GM19035 (cell line): ENCODE measurements at regions not wholly inside any gene's neighbourhood (a gene's known extent, or its start where the extent isn't known, plus 50 kb on each side); places are given as distances from the start of the nearest gene placed in this dataset.
A peak's percentile ranks its signal among the peaks of the same experiment; 100 is the strongest.
"Not testable (repeated sequence)": the region's sequence is repeated elsewhere in the genome, so short reads cannot be mapped to it uniquely, and the experiment has no call there.

Experiments used
- ATAC-seq: cut with Tn5 transposase; IDR thresholded peaks from one replicate; pipeline ENCODE4 v1.9.1; 2021; ENCODE audit not compliant: unreplicated experiment

GRCh38 chr3:159260049-159260662, 458.3 kb downstream of the MFSD1 start:
- peak; percentile 64 for ATAC-seq

- not testable (repeated sequence) for ATAC-seq
These were observed 459.5 kb downstream of the MFSD1 start for GRCh38 chr3:159261333-159261732.

GRCh38 chr3:159263750-159264553, 462.1 kb downstream of the MFSD1 start:
- ATAC-seq = no peak

GRCh38 chr3:159265705-159266104, 463.9 kb downstream of the MFSD1 start:
- no peak for ATAC-seq

- ATAC-seq = no peak
These were observed 464.9 kb downstream of the MFSD1 start for GRCh38 chr3:159266779-159267178.

- no peak for ATAC-seq
These were observed 470.1 kb downstream of the MFSD1 start for GRCh38 chr3:159271799-159272512.

GRCh38 chr3:159273070-159273469, 471.2 kb downstream of the MFSD1 start:
- no peak for ATAC-seq

GRCh38 chr3:159273608-159274007, 471.8 kb downstream of the MFSD1 start:
- ATAC-seq = no peak

GRCh38 chr3:159275741-159276140, 473.9 kb downstream of the MFSD1 start:
- ATAC-seq = no peak

- no peak for ATAC-seq
These were observed 476.0 kb downstream of the MFSD1 start for GRCh38 chr3:159277814-159278213.

GRCh38 chr3:159280386-159281191, 478.7 kb downstream of the MFSD1 start:
- ATAC-seq = no peak

- ATAC-seq = no peak
These were observed 491.6 kb downstream of the MFSD1 start for GRCh38 chr3:159293493-159293892.

- ATAC-seq = no peak
These were observed 500.1 kb downstream of the MFSD1 start for GRCh38 chr3:159301961-159302360.

- ATAC-seq = no peak
These were observed 503.2 kb downstream of the MFSD1 start for GRCh38 chr3:159305017-159305416.

GRCh38 chr3:159316706-159317105, 514.9 kb downstream of the MFSD1 start:
- not testable (repeated sequence) for ATAC-seq

- no peak for ATAC-seq
These were observed 517.3 kb downstream of the MFSD1 start for GRCh38 chr3:159319156-159319555.

GRCh38 chr3:159322322-159322939, 520.6 kb downstream of the MFSD1 start:
- no peak for ATAC-seq

GRCh38 chr3:159323848-159324247, 522.0 kb downstream of the MFSD1 start:
- no peak for ATAC-seq

- ATAC-seq = no peak
These were observed 525.1 kb downstream of the MFSD1 start for GRCh38 chr3:159326998-159327397.

GRCh38 chr3:159332535-159333099, 530.8 kb downstream of the MFSD1 start:
- no peak for ATAC-seq
